Kidney (tissue), 13 donors: ENCODE measurements at regions not wholly inside any gene's neighbourhood (a gene's known extent, or its start where the extent isn't known, plus 50 kb on each side); places are given as distances from the start of the nearest gene placed in this dataset.

Experiments
- DNase-seq, 5 donors: peaks; one replicate each; pipeline ENCODE4 v3.0.0-alpha.2; 2013 to 2020
- FAIRE-seq: peaks from 2 replicates; lab custom pipeline; 2012; peaks lifted over from hg19 to GRCh38; lab: Jason Lieb, UNC
- H3K27ac ChIP-seq, 2 donors: one replicate each; pipeline ENCODE4 v1.7.0; 2013; ENCODE audit warnings: low read depth in 2 of 2, low read length in 2 of 2, inconsistent platforms in 1 of 2
- H3K27me3 ChIP-seq: one replicate; pipeline ENCODE4 v1.7.1; 2013; ENCODE audit warnings: low read length, inconsistent platforms; ENCODE audit not compliant: control insufficient read depth, insufficient read depth
- H3K36me3 ChIP-seq, 3 donors: one replicate each; pipeline versions ENCODE4 v1.7.0 to v1.7.1; 2013; ENCODE audit warnings: low read length in 3 of 3, control low read depth in 1 of 3, inconsistent platforms in 1 of 3; ENCODE audit not compliant: insufficient read depth in 3 of 3, control insufficient read depth in 2 of 3
- H3K4me1 ChIP-seq, 3 donors: one replicate each; pipeline versions ENCODE4 v1.7.0 to v1.7.1; 2013; ENCODE audit warnings: low read length in 3 of 3, inconsistent platforms in 1 of 3, low read depth in 1 of 3; ENCODE audit not compliant: control insufficient read depth in 2 of 3, insufficient read depth in 2 of 3
- H3K4me3 ChIP-seq, 3 donors: one replicate each; pipeline versions ENCODE4 v1.7.0 to v1.8.1; 2013; ENCODE audit warnings: low read length in 3 of 3, control low read depth in 1 of 3, inconsistent platforms in 1 of 3
- H3K9ac ChIP-seq, 3 donors: one replicate each; pipeline versions ENCODE4 v1.7.0 to v1.7.1; 2013; ENCODE audit warnings: low read length in 3 of 3, control low read depth in 1 of 3, inconsistent platforms in 1 of 3
- H3K9me3 ChIP-seq, 3 donors: one replicate each; pipeline versions ENCODE4 v1.7.0 to v1.7.1; 2013; ENCODE audit warnings: low read length in 3 of 3, control low read depth in 1 of 3, inconsistent platforms in 1 of 3; ENCODE audit not compliant: control insufficient read depth in 2 of 3, insufficient read depth in 1 of 3
- intact Hi-C: fragments of 100-400 bp; cut with DNase I; formaldehyde crosslinking; loops from one replicate; pipeline ENCODE4 v1.11.1; 2022
- TF ChIP-seq, protein P1 (sequence below): IDR thresholded peaks from 3 replicates; pipeline ENCODE4 v1.5.1; 2012; ENCODE audit warnings: mild to moderate bottlenecking, moderate library complexity, borderline replicate concordance; ENCODE audit not compliant: insufficient read depth; ENCODE audit errors: extremely low read depth
- donor health status: control.
- donor health status: control.
- donor health status: control.
- donor health status: control.
- donor health status: control.
- donor health status: DM: yes; HTN: yes; CAD: no.
- donor health status: Normal renal cell carcinoma (clear cell type).

DNA sequence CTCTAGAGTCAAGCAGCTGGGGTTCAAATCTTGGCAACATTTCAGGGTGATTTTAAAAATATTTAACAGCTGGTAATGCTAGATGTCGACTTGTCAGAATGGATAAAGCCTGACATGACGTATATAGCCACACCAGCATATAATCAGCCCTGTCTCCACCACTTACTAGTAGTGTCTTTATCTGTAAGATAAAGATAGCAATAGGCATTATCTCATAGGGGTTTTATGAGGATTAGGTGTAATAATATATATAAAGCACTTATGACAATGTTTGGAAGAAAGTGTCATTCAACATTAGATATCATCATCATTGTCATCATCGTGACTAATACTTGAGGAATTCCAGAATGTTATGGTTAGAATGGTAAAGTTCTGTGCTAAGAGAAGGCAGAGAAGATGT, 369.0 kb upstream of the CWC22 start:
- Histone ChIP-seq H3K4me3 (no peak overlapping the region), H3K9ac (no peak overlapping the region), H3K27me3 (no peaks in the 10 kb centered on the region), H3K4me1 (no peaks in the 10 kb centered on the region), H3K36me3 (no peaks in the 10 kb centered on the region), H3K9me3 (no peaks in the 10 kb centered on the region), H3K27ac (no peak overlapping the region)
- FAIRE-seq (no peak), DNase-seq (no peak)
- TF ChIP-seq, protein P1, sequence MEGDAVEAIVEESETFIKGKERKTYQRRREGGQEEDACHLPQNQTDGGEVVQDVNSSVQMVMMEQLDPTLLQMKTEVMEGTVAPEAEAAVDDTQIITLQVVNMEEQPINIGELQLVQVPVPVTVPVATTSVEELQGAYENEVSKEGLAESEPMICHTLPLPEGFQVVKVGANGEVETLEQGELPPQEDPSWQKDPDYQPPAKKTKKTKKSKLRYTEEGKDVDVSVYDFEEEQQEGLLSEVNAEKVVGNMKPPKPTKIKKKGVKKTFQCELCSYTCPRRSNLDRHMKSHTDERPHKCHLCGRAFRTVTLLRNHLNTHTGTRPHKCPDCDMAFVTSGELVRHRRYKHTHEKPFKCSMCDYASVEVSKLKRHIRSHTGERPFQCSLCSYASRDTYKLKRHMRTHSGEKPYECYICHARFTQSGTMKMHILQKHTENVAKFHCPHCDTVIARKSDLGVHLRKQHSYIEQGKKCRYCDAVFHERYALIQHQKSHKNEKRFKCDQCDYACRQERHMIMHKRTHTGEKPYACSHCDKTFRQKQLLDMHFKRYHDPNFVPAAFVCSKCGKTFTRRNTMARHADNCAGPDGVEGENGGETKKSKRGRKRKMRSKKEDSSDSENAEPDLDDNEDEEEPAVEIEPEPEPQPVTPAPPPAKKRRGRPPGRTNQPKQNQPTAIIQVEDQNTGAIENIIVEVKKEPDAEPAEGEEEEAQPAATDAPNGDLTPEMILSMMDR = no peak
- intact Hi-C loops = no loop called here

DNA sequence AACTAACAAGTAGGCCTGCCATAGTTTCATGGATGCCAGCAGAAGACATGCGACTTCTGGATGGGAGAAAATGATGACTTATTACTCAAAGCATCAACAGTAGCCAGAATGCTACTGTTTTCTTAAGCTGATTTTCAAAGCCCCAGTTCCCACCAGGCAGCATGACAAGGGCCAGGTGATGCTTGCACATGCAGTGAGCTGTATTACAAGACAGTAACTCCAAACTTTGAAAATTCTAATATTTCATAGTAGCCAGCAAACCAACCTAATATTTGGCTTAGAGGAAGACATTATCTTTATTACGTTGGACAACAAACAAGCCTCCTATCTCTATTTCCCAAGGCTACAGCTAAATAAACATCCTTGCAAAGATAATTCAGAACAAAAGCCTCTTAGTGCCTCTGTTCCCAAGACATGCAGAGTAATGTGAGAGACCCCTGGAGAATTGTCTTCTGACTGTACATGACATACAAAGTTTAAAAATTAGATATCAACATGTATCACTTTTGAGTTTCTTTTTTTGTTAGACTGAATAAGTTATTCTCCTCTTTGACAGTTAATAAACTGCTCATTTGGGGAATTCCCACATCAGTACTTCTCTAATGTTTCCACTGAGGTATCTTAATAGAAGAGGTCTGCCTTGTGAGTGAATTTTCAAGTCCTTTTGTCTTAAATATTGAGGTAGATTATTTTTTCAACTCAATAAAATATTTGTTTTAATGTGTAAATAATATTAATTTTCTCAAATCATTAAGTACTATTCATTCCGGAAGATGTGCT, 367.6 kb upstream of the CWC22 start:
- DNase-seq (no peak), FAIRE-seq (no peak)
- no peak overlapping the region for H3K9ac ChIP-seq
- H3K36me3 ChIP-seq = no peaks in the 10 kb centered on the region
- no peaks in the 10 kb centered on the region for H3K4me1 ChIP-seq
- intact Hi-C loops = no loop called here
- TF ChIP-seq, protein P1 = no peak
- no peaks in the 10 kb centered on the region for H3K27me3 ChIP-seq
- no peak overlapping the region for H3K27ac ChIP-seq
- H3K4me3 ChIP-seq = no peak overlapping the region
- H3K9me3 ChIP-seq = no peaks in the 10 kb centered on the region

DNA sequence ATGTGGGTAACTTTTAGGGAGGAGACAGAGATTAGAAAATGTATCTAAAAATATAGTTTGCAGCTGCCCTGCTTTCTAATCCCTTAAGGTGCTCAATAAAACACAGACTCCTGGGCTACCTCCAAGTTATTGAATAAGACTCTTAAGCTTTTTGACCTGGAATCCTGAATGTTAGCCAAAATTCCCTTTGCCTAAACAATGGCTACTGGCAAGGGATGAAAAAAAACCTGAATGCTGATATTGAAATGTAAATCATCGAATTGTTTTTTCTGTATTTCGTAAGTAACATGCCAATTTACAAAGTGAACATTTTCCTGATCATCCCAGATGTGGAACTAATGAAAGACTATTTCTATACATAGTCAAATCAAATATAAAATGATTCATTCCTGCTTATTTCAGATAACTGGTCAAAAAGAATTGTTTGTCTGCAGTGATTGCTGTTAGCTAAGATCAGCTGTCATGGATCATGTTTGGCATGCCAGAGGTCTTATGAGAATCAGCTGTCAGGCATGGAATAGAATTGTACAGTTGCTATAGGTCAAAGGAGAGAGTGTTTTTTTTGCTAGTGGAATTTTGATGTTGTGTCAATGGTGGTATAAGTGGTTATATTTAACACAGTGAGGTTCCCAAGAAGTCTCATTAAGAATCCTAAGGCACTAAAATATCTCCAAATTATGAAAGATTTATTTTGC, 363.6 kb upstream of the CWC22 start:
- Histone ChIP-seq H3K27me3 (no peaks in the 10 kb centered on the region), H3K4me3 (no peak overlapping the region), H3K4me1 (no peaks in the 10 kb centered on the region), H3K36me3 (no peaks in the 10 kb centered on the region), H3K27ac (no peak overlapping the region), H3K9me3 (no peaks in the 10 kb centered on the region), H3K9ac (no peak overlapping the region)
- intact Hi-C loops = no loop called here
- no peak for FAIRE-seq
- TF ChIP-seq, protein P1 = no peak
- DNase-seq = no peak
